Brain microvascular endothelial cell (primary cell): ENCODE measurements at regions not wholly inside any gene's neighbourhood (a gene's known extent, or its start where the extent isn't known, plus 50 kb on each side); places are given as distances from the start of the nearest gene placed in this dataset.

ENCODE experiments used
- DNase-seq: peaks from one replicate; pipeline ENCODE4 v3.0.0-alpha.2; 2020
- H3K27ac ChIP-seq: fragments of 250-450 bp; sonication (Bioruptor Pico); 2 replicates; pipeline ENCODE4 v1.5.1; 2020; ENCODE audit warnings: mild to moderate bottlenecking, moderate library complexity
- H3K27me3 ChIP-seq: fragments of 250-450 bp; sonication (Bioruptor Pico); replicated peaks from 2 replicates; pipeline ENCODE4 v1.5.1; 2020; ENCODE audit warnings: mild to moderate bottlenecking
- H3K36me3 ChIP-seq: fragments of 250-450 bp; sonication (Bioruptor Pico); replicated peaks from 2 replicates; pipeline ENCODE4 v1.5.1; 2020; ENCODE audit warnings: mild to moderate bottlenecking
- H3K4me3 ChIP-seq: 2 replicates; pipeline ENCODE4 v1.5.1; 2011; ENCODE audit warnings: low read depth, mild to moderate bottlenecking, control low read depth, low read length, moderate library complexity
- in situ Hi-C: cut with HindIII; loops from 2 replicates; pipeline ENCODE4 v1.10.0; 2017; ENCODE audit warnings: low sequenced_read_pairs, low pct_ligation_motif_present
- TF ChIP-seq, protein P1 (sequence below): IDR thresholded peaks from 2 replicates; pipeline ENCODE4 v1.5.1; 2011; ENCODE audit warnings: low read depth, mild to moderate bottlenecking, moderate library complexity, low read length, control low read depth, inconsistent platforms; ENCODE audit errors: missing control alignments

DNA sequence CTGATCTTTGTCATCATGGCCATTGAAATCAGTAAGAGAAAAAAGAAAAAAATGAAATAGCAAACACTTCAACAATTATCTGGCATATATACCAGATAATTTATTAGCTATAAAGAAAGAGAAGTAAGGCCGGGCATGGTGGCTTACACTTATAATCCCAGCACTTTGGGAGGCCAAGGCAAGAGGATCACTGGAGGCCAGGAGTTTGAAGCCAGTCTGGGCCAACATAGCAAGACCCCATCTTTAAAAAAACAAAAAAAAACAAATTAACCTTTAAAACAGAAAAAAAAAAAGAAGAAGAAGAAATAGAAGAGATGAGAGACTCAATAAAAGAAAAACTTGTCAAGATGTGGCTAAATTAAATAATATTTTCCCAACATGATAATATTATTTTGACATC is 61.6 kb upstream of the TGIF1 start:
- DNase-seq, result no peak
- in situ Hi-C loops, result no loop called here
- Histone ChIP-seq H3K27me3 (no peaks in the 10 kb centered on the region), H3K27ac (no peak overlapping the region), H3K4me3 (no peak overlapping the region), H3K36me3 (no peaks in the 10 kb centered on the region)
- TF ChIP-seq, protein P1, sequence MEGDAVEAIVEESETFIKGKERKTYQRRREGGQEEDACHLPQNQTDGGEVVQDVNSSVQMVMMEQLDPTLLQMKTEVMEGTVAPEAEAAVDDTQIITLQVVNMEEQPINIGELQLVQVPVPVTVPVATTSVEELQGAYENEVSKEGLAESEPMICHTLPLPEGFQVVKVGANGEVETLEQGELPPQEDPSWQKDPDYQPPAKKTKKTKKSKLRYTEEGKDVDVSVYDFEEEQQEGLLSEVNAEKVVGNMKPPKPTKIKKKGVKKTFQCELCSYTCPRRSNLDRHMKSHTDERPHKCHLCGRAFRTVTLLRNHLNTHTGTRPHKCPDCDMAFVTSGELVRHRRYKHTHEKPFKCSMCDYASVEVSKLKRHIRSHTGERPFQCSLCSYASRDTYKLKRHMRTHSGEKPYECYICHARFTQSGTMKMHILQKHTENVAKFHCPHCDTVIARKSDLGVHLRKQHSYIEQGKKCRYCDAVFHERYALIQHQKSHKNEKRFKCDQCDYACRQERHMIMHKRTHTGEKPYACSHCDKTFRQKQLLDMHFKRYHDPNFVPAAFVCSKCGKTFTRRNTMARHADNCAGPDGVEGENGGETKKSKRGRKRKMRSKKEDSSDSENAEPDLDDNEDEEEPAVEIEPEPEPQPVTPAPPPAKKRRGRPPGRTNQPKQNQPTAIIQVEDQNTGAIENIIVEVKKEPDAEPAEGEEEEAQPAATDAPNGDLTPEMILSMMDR, result no peak

DNA sequence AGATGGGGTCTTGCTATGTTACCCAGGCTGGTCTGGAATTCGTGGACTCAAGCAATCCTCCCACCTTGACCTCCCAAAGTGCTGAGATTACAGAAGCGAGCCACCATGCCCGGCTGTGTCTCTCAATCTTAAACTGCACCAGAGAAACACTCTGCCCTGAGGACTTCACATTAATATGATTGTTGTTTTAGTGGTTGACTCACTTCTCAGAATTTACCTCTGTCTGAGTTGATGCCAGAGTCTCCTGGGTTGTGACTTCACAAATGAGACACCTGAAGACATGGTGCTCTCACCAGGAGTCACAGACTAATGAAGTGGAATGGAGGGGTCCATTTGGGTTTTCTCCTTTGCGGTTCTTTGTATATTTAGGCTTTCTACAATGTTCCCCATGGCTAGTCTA is 61.0 kb upstream of the TGIF1 start:
- in situ Hi-C loops, result no loop called here
- DNase-seq, result no peak
- H3K27ac ChIP-seq, result no peak overlapping the region
- no peak overlapping the region for H3K4me3 ChIP-seq
- TF ChIP-seq, protein P1, result no peak
- H3K27me3 ChIP-seq, result no peaks in the 10 kb centered on the region
- no peaks in the 10 kb centered on the region for H3K36me3 ChIP-seq

DNA sequence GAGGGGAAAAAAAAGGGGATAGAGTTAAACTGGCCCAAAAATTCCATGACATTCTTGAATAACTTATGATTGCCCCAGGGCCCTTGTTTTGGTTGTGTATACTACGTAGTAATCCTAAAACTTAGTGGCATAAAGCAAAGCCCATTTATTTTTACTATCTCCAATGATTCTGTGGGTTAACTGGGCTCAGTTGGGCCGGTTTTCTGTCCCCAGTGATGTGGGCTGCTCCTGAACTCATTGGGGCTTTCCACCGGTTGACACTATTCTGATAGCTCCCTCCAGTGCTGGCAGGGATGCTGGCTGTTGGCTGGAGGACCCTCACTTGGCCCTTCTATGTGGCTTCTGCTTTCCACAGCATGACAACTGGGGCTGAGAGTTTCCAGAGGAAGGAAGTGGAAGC is 60.0 kb upstream of the TGIF1 start:
- Histone ChIP-seq H3K27ac (no peak overlapping the region), H3K27me3 (no peaks in the 10 kb centered on the region), H3K36me3 (no peaks in the 10 kb centered on the region), H3K4me3 (no peak overlapping the region)
- TF ChIP-seq, protein P1, result no peak
- DNase-seq, result no peak
- in situ Hi-C loops, result no loop called here

DNA sequence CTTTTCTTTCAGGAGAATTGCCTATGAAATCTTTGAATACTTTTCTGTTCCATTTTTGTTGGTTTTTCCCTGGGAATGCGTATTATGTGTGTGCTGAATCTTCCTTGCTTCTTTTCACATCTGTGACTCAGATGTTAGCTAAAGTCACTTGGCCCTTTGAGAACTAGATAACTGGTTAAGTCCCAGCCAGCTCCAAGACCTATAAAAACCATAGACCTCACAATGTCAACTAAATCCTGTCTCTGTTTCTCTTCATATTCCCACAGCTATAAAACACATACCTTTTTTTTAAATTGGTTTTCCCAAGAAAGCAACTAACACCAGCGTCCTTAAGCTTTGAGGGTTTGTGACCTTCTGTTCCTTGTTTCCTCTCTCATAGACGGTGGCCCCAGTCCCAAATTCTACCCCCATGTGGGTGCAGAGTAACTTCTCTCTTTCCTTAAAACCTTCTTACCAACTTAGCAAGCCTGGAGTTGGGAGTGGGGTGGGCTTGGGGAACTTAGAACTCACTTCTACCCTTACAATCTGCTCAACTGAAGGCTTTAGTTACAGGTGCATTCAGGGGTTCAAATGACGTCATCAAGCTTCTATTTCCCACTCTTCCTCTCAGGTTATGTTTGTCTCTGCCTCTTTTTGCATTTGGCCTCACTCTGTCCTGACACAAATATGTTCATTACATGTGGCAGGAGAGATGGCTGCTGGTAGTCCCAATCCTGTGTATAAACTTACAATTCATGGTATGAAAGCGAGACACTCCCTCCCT is 58.1 kb upstream of the TGIF1 start:
- Histone ChIP-seq H3K4me3 (no peak overlapping the region), H3K27ac (no peak overlapping the region), H3K36me3 (no peaks in the 10 kb centered on the region), H3K27me3 (no peaks in the 10 kb centered on the region)
- in situ Hi-C loops, result no loop called here
- TF ChIP-seq, protein P1, result no peak
- no peak for DNase-seq

DNA sequence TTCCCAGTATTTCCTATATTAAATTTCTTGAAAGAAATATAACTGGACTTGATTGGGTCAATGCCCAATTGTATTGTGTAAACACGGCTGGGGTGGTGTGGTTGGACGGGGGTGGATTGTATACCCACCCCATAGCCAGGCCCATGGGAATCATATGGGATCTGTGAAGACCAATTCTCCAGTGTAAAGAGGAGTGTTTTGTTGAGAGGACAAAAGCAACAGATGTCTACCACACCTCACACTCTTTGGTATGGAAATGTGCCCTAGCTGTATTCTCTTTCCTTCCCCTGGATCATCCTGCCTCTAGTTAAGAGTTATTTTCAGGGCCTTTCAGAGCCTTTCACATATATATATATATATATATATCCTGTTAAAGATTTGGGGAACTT is 57.5 kb upstream of the TGIF1 start:
- TF ChIP-seq, protein P1, result no peak
- Histone ChIP-seq H3K27ac (no peak overlapping the region), H3K27me3 (no peaks in the 10 kb centered on the region), H3K4me3 (no peak overlapping the region), H3K36me3 (no peaks in the 10 kb centered on the region)
- DNase-seq, result no peak
- in situ Hi-C loops, result no loop called here

DNA sequence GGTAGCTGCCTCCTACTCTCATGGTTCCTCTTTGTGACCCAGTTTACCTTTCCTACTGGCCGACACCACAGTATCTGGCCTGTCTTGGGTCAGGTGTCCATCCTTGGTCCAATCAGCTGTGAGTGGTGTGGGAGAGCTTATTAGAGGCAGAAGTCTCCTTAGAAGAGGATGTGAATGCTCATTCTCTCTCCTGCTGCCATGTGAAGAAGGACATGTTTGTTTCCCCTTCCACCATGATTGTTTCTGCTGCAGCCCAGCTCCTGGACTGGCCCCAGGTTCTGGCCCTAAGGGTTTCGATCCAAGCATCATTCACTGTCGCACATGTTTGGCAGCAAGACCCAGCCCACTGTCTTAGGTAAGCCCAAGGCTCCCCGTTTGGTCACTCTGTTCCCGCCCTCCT is 55.3 kb upstream of the TGIF1 start:
- Histone ChIP-seq H3K27me3 (no peaks in the 10 kb centered on the region), H3K36me3 (no peaks in the 10 kb centered on the region), H3K27ac (no peak overlapping the region), H3K4me3 (no peak overlapping the region)
- DNase-seq, result no peak
- in situ Hi-C loops, result no loop called here
- TF ChIP-seq, protein P1, result no peak
